ENCODE measurements at regions not wholly inside any gene's neighbourhood (a gene's known extent, or its start where the extent isn't known, plus 50 kb on each side); places are given as distances from the start of the nearest gene placed in this dataset.

DNA sequence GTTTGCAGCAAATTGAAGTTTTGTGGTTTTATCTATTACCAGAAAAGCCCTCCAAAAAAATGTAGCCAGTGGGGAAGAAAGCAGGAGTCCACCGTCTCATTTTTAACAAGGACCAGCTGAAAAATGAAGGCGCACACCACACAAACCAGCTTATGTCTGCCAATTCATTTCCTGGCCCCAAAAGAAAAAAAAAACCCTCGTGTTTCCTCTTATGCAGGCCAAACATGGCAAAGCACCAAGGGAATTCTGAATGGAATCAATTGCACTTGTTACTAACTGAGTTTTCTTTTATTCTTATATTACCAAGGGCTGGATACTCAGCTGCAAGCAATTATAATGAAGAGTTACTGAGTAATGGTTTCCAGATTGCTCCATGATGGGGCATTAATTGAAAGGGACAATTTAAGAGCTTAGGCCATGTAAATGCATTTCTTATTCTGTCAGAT lies 428.3 kb upstream of the NPVF start:
- Mint-ChIP-seq H3K4me1 (ENCODE audit: unreplicated experiment) (peaks cover 21% of the 10 kb centered on the region), H3K27ac (ENCODE audit: unreplicated experiment) (no peak overlapping the region), H3K4me3 (ENCODE audit: unreplicated experiment) (no peak overlapping the region), H3K9me3 (ENCODE audit: unreplicated experiment) (no peaks in the 10 kb centered on the region), H3K36me3 (ENCODE audit: low read depth, unreplicated experiment) (no peaks in the 10 kb centered on the region), H3K27me3 (ENCODE audit: unreplicated experiment) (peaks cover 5% of the 10 kb centered on the region)
- no peak for DNase-seq (ENCODE audit: low spot score)
- TF ChIP-seq, protein P1, sequence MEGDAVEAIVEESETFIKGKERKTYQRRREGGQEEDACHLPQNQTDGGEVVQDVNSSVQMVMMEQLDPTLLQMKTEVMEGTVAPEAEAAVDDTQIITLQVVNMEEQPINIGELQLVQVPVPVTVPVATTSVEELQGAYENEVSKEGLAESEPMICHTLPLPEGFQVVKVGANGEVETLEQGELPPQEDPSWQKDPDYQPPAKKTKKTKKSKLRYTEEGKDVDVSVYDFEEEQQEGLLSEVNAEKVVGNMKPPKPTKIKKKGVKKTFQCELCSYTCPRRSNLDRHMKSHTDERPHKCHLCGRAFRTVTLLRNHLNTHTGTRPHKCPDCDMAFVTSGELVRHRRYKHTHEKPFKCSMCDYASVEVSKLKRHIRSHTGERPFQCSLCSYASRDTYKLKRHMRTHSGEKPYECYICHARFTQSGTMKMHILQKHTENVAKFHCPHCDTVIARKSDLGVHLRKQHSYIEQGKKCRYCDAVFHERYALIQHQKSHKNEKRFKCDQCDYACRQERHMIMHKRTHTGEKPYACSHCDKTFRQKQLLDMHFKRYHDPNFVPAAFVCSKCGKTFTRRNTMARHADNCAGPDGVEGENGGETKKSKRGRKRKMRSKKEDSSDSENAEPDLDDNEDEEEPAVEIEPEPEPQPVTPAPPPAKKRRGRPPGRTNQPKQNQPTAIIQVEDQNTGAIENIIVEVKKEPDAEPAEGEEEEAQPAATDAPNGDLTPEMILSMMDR (IDR thresholded peaks at IDR 0.05; ENCODE audit: unreplicated experiment): no peak

DNA sequence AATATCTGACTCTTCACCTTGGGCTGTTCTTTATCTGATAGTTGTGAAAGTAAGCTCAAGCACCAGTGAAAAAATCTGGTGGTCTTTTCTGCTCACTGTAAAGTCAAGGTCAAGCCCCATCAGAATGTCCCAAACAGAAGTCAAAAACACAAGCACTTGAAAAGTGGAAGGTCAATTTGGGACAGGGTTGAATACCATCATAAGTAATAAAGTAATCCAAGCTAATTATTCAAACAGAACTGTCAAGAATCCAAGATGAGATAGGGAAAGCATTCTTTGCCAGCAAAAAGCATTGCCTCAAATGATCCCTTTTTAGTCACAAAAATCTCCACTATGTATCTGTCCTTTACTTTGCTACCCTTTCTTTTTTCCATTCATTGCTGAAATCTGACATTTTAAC lies 430.1 kb upstream of the NPVF start:
- no peak overlapping the region for H3K4me3 Mint-ChIP-seq (ENCODE audit: unreplicated experiment)
- peaks cover 10% of the 10 kb centered on the region for H3K4me1 Mint-ChIP-seq (ENCODE audit: unreplicated experiment)
- TF ChIP-seq, protein P1 (IDR thresholded peaks at IDR 0.05; ENCODE audit: unreplicated experiment): no peak
- H3K27me3 Mint-ChIP-seq (ENCODE audit: unreplicated experiment): no peaks in the 10 kb centered on the region
- H3K27ac Mint-ChIP-seq (ENCODE audit: unreplicated experiment): no peak overlapping the region
- DNase-seq (ENCODE audit: low spot score): no peak
- H3K36me3 Mint-ChIP-seq (ENCODE audit: low read depth, unreplicated experiment): no peaks in the 10 kb centered on the region
- no peaks in the 10 kb centered on the region for H3K9me3 Mint-ChIP-seq (ENCODE audit: unreplicated experiment)

DNA sequence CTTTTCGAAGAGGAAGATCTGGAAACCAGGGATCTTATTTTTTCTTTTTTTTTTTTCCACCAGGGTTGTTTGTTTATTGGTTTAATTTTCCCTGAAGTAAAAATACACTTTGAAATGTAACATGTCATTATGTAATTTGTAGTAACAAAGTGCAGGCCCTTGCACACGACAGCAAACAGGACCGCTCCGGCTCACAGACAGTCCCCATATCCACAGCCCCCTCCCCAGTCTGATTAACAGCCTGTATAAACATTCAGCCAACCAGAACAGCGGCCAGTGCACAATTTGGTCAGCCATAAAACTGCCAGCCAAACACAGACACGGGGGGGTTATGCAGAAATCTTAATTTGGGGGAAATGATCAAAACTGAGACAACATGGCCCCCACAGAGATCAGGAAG lies 431.6 kb upstream of the NPVF start:
- no peak for DNase-seq (ENCODE audit: low spot score)

DNA sequence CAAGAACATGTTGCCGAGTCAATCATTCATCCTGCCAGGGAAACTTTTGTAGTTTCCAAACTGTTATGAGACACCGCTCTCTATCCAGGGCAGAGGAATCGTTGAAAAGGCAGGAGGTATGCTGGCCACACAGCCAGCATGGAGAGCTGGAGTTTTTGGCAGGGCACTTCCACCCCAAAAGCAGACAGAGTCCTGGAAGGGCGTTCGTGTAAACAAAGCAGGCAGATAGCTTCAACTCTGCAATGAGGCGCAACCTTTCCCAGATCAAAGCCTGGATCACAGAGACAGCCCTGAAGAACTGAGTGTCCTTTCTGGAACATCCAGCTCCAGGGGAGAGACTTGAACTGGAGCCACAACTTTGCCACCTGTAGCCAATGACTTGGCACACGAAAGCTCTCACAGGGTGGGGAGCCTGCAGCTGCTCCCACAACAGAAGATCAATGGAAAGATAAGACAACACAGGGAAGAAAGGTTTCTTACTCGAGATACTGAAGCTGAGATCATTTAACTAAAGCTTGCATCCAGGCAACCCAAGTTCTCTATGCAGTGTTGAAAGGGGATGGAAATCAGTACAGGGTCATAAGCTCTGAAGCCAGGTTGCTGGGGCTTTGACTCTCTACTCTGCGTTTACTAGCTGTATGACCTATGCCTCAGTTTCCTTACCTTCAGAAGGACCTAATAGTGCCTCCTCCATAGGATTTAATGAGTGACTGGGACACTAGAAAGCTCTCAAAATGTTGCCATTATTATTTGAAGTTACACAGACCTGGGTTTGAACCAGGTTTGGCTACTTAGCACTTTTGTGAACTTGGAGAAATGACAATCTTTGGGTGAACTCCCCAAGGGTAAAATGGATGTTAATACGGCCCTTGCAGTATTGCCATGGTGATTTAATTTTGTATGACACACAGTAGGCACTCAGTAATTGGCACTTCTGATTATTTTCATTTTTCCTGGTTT lies 434.8 kb upstream of the NPVF start:
- TF ChIP-seq, protein P1 (IDR thresholded peaks at IDR 0.05; ENCODE audit: unreplicated experiment): no peak
- H3K27ac Mint-ChIP-seq (ENCODE audit: unreplicated experiment): no peak overlapping the region
- no peaks in the 10 kb centered on the region for H3K4me1 Mint-ChIP-seq (ENCODE audit: unreplicated experiment)
- no peaks in the 10 kb centered on the region for H3K36me3 Mint-ChIP-seq (ENCODE audit: low read depth, unreplicated experiment)
- no peak overlapping the region for H3K4me3 Mint-ChIP-seq (ENCODE audit: unreplicated experiment)
- no peak for DNase-seq (ENCODE audit: low spot score)
- H3K27me3 Mint-ChIP-seq (ENCODE audit: unreplicated experiment): no peaks in the 10 kb centered on the region
- H3K9me3 Mint-ChIP-seq (ENCODE audit: unreplicated experiment): no peaks in the 10 kb centered on the region

More for the DNA sequence above, 431.6 kb upstream of the NPVF start:
- no peaks in the 10 kb centered on the region for H3K36me3 Mint-ChIP-seq (ENCODE audit: low read depth, unreplicated experiment)
- no peak overlapping the region for H3K4me3 Mint-ChIP-seq (ENCODE audit: unreplicated experiment)
- TF ChIP-seq, protein P1 (IDR thresholded peaks at IDR 0.05; ENCODE audit: unreplicated experiment): no peak
- H3K27ac Mint-ChIP-seq (ENCODE audit: unreplicated experiment): no peak overlapping the region
- peaks cover 5% of the 10 kb centered on the region for H3K4me1 Mint-ChIP-seq (ENCODE audit: unreplicated experiment)
- H3K27me3 Mint-ChIP-seq (ENCODE audit: unreplicated experiment): no peaks in the 10 kb centered on the region
- H3K9me3 Mint-ChIP-seq (ENCODE audit: unreplicated experiment): no peaks in the 10 kb centered on the region

DNA sequence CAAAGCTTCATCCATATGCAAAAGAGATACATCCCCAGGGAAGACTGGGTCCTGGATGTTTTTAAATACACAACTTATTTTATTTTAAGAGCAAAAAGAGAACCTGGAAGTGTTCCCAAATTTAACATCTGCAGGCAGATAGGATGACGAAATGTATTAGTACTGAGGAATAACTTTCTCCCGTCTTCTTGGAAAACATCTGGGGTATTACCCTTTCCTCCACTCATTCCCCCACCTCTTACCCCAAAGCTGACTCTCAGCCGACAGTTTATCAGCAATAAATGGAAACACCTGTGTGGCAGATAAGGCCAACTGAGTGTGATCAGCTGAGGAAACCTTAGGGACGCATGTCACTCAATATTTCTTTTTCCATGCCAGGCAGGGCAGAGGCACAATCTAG lies 435.6 kb upstream of the NPVF start:
- DNase-seq (ENCODE audit: low spot score): no peak
- Mint-ChIP-seq H3K27ac (ENCODE audit: unreplicated experiment) (no peak overlapping the region), H3K9me3 (ENCODE audit: unreplicated experiment) (no peaks in the 10 kb centered on the region), H3K4me1 (ENCODE audit: unreplicated experiment) (no peaks in the 10 kb centered on the region), H3K27me3 (ENCODE audit: unreplicated experiment) (no peaks in the 10 kb centered on the region), H3K36me3 (ENCODE audit: low read depth, unreplicated experiment) (no peaks in the 10 kb centered on the region), H3K4me3 (ENCODE audit: unreplicated experiment) (no peak overlapping the region)
- TF ChIP-seq, protein P1 (IDR thresholded peaks at IDR 0.05; ENCODE audit: unreplicated experiment): no peak
